ENCODE measurements at regions not wholly inside any gene's neighbourhood (a gene's known extent, or its start where the extent isn't known, plus 50 kb on each side); places are given as distances from the start of the nearest gene placed in this dataset.

GRCh38 chr11:26929806-26930517 lies 64.0 kb upstream of the FIBIN start:
- ChIA-PET CTCF (interaction anchor here (0.6 kb wide), 1 partner anchor 553 kb away, joined by 3 read pairs; no protein-coding TSS in a partner anchor), POLR2A (no interaction called here)
- no peak for TF ChIP-seq ARNT (IDR thresholded peaks at IDR 0.05)
- TF ChIP-seq SP1 (IDR thresholded peaks at IDR 0.05) = no peak
- TF ChIP-seq FOXA1 (IDR thresholded peaks at IDR 0.05) = no peak
- TF ChIP-seq L3MBTL2 (conservative IDR thresholded peaks at IDR 0.05) = no peak
- TF ChIP-seq FOXK2 (IDR thresholded peaks at IDR 0.05) = no peak
- no peak for TF ChIP-seq ELF4 (IDR thresholded peaks at IDR 0.05)
- TF ChIP-seq BHLHE40 (IDR thresholded peaks at IDR 0.05; ENCODE audit: borderline replicate concordance) = no peak
- no peak for TF ChIP-seq SUZ12 (IDR thresholded peaks at IDR 0.05)
- no peak for TF ChIP-seq TARDBP (IDR thresholded peaks at IDR 0.05)
- no peak for TF ChIP-seq NFRKB (IDR thresholded peaks at IDR 0.05)
- no peak for TF ChIP-seq FOXM1 (IDR thresholded peaks at IDR 0.05; ENCODE audit: borderline replicate concordance)
- no peak for TF ChIP-seq HDGF (IDR thresholded peaks at IDR 0.05; ENCODE audit: borderline replicate concordance)
- TF ChIP-seq CTBP1 (IDR thresholded peaks at IDR 0.05; ENCODE audit: borderline replicate concordance) = no peak
- TF ChIP-seq PKNOX1 (IDR thresholded peaks at IDR 0.05) = no peak
- TF ChIP-seq ZNF384 (IDR thresholded peaks at IDR 0.05) = no peak
- no peak for TF ChIP-seq LEF1 (IDR thresholded peaks at IDR 0.05; ENCODE audit: borderline replicate concordance)
- DNase-seq (ENCODE audit: extremely low spot score) = no peak

- CTCF ChIA-PET = no interaction called here
- DNase-seq (ENCODE audit: extremely low spot score) = no peak
- POLR2A ChIA-PET = no interaction called here
- no peak for TF ChIP-seq SP1 (IDR thresholded peaks at IDR 0.05)
- TF ChIP-seq FOXM1 (IDR thresholded peaks at IDR 0.05; ENCODE audit: borderline replicate concordance) = no peak
- TF ChIP-seq ZNF384 (IDR thresholded peaks at IDR 0.05) = no peak
- no peak for TF ChIP-seq ARNT (IDR thresholded peaks at IDR 0.05)
- no peak for TF ChIP-seq SUZ12 (IDR thresholded peaks at IDR 0.05)
- no peak for TF ChIP-seq CTBP1 (IDR thresholded peaks at IDR 0.05; ENCODE audit: borderline replicate concordance)
- no peak for TF ChIP-seq HDGF (IDR thresholded peaks at IDR 0.05; ENCODE audit: borderline replicate concordance)
- TF ChIP-seq FOXK2 (IDR thresholded peaks at IDR 0.05) = no peak
- no peak for TF ChIP-seq ELF4 (IDR thresholded peaks at IDR 0.05)
- TF ChIP-seq LEF1 (IDR thresholded peaks at IDR 0.05; ENCODE audit: borderline replicate concordance) = no peak
- no peak for TF ChIP-seq L3MBTL2 (conservative IDR thresholded peaks at IDR 0.05)
- TF ChIP-seq PKNOX1 (IDR thresholded peaks at IDR 0.05) = no peak
- no peak for TF ChIP-seq BHLHE40 (IDR thresholded peaks at IDR 0.05; ENCODE audit: borderline replicate concordance)
- no peak for TF ChIP-seq TARDBP (IDR thresholded peaks at IDR 0.05)
- no peak for TF ChIP-seq NFRKB (IDR thresholded peaks at IDR 0.05)
- TF ChIP-seq FOXA1 (IDR thresholded peaks at IDR 0.05) = no peak
Observed at GRCh38 chr11:26930518-26931247, 63.2 kb upstream of the FIBIN start.

GRCh38 chr11:26931248-26931631 lies 62.7 kb upstream of the FIBIN start:
- ChIA-PET CTCF (no interaction called here), POLR2A (no interaction called here)
- TF ChIP-seq LEF1 (IDR thresholded peaks at IDR 0.05; ENCODE audit: borderline replicate concordance) = no peak
- no peak for TF ChIP-seq FOXK2 (IDR thresholded peaks at IDR 0.05)
- no peak for TF ChIP-seq ZNF384 (IDR thresholded peaks at IDR 0.05)
- no peak for TF ChIP-seq PKNOX1 (IDR thresholded peaks at IDR 0.05)
- no peak for TF ChIP-seq ELF4 (IDR thresholded peaks at IDR 0.05)
- TF ChIP-seq ARNT (IDR thresholded peaks at IDR 0.05) = no peak
- no peak for TF ChIP-seq NFRKB (IDR thresholded peaks at IDR 0.05)
- no peak for TF ChIP-seq CTBP1 (IDR thresholded peaks at IDR 0.05; ENCODE audit: borderline replicate concordance)
- no peak for TF ChIP-seq HDGF (IDR thresholded peaks at IDR 0.05; ENCODE audit: borderline replicate concordance)
- no peak for DNase-seq (ENCODE audit: extremely low spot score)

- CTCF ChIA-PET = no interaction called here
- no peak for TF ChIP-seq ARNT (IDR thresholded peaks at IDR 0.05)
- no peak for TF ChIP-seq CTBP1 (IDR thresholded peaks at IDR 0.05; ENCODE audit: borderline replicate concordance)
- no peak for TF ChIP-seq TARDBP (IDR thresholded peaks at IDR 0.05)
- no peak for TF ChIP-seq HDGF (IDR thresholded peaks at IDR 0.05; ENCODE audit: borderline replicate concordance)
- no peak for TF ChIP-seq FOXM1 (IDR thresholded peaks at IDR 0.05; ENCODE audit: borderline replicate concordance)
- TF ChIP-seq LEF1 (IDR thresholded peaks at IDR 0.05; ENCODE audit: borderline replicate concordance) = no peak
- no peak for TF ChIP-seq PKNOX1 (IDR thresholded peaks at IDR 0.05)
- TF ChIP-seq BHLHE40 (IDR thresholded peaks at IDR 0.05; ENCODE audit: borderline replicate concordance) = no peak
- TF ChIP-seq ZNF384 (IDR thresholded peaks at IDR 0.05) = no peak
- TF ChIP-seq ELF4 (IDR thresholded peaks at IDR 0.05) = no peak
- no peak for TF ChIP-seq L3MBTL2 (conservative IDR thresholded peaks at IDR 0.05)
- TF ChIP-seq SUZ12 (IDR thresholded peaks at IDR 0.05) = no peak
- TF ChIP-seq FOXA1 (IDR thresholded peaks at IDR 0.05) = no peak
- TF ChIP-seq SP1 (IDR thresholded peaks at IDR 0.05) = no peak
- no peak for TF ChIP-seq NFRKB (IDR thresholded peaks at IDR 0.05)
- TF ChIP-seq FOXK2 (IDR thresholded peaks at IDR 0.05) = no peak
- DNase-seq (ENCODE audit: extremely low spot score) = no peak
- POLR2A ChIA-PET = no interaction called here
Observed at GRCh38 chr11:26931881-26932280, 62.0 kb upstream of the FIBIN start.

GRCh38 chr11:26936109-26936508 lies 57.8 kb upstream of the FIBIN start:
- CTCF ChIA-PET = no interaction called here

More at GRCh38 chr11:26936109-26936508, 57.8 kb upstream of the FIBIN start:
- TF ChIP-seq TARDBP (IDR thresholded peaks at IDR 0.05) (no peak), NFRKB (IDR thresholded peaks at IDR 0.05) (no peak), PKNOX1 (IDR thresholded peaks at IDR 0.05) (no peak), L3MBTL2 (conservative IDR thresholded peaks at IDR 0.05) (no peak), SP1 (IDR thresholded peaks at IDR 0.05) (no peak), ARNT (IDR thresholded peaks at IDR 0.05) (no peak), SUZ12 (IDR thresholded peaks at IDR 0.05) (no peak), FOXM1 (IDR thresholded peaks at IDR 0.05; ENCODE audit: borderline replicate concordance) (no peak), FOXA1 (IDR thresholded peaks at IDR 0.05) (no peak), ZNF384 (IDR thresholded peaks at IDR 0.05) (no peak)
- DNase-seq (ENCODE audit: extremely low spot score) = no peak
- POLR2A ChIA-PET = no interaction called here
